ENCODE measurements at regions not wholly inside any gene's neighbourhood (a gene's known extent, or its start where the extent isn't known, plus 50 kb on each side); places are given as distances from the start of the nearest gene placed in this dataset.

DNA sequence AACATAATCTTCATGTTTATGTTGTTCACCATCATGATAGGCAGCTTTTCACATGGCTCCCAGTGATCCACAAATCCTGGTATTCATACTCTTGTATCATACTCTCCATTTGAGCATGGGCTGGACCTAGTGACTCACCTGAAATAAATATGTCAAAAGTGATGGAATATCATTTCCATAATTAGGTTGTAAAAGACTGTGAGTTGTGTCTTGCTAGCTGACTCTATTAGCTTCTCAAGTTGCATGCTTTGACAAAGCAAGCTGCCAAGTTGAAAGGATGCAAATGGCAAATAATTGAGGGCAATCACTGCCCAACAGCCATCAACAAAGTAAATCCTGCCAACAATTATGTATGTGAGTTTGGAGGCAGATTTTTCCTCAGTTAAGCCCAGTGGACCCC, 300.4 kb downstream of the AHR start:
- TF ChIP-seq, protein P1, sequence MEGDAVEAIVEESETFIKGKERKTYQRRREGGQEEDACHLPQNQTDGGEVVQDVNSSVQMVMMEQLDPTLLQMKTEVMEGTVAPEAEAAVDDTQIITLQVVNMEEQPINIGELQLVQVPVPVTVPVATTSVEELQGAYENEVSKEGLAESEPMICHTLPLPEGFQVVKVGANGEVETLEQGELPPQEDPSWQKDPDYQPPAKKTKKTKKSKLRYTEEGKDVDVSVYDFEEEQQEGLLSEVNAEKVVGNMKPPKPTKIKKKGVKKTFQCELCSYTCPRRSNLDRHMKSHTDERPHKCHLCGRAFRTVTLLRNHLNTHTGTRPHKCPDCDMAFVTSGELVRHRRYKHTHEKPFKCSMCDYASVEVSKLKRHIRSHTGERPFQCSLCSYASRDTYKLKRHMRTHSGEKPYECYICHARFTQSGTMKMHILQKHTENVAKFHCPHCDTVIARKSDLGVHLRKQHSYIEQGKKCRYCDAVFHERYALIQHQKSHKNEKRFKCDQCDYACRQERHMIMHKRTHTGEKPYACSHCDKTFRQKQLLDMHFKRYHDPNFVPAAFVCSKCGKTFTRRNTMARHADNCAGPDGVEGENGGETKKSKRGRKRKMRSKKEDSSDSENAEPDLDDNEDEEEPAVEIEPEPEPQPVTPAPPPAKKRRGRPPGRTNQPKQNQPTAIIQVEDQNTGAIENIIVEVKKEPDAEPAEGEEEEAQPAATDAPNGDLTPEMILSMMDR (IDR thresholded peaks at IDR 0.05; ENCODE audit: low read depth, low read length) = no peak
- no peak for TF ChIP-seq POLR2A (IDR thresholded peaks at IDR 0.05; ENCODE audit: extremely low read depth, insufficient read length)
- no peak for TF ChIP-seq MAX (IDR thresholded peaks at IDR 0.05; ENCODE audit: low read depth, low read length)

Measured in NB4 (cell line).